Hepatocyte (in vitro differentiated cells): ENCODE measurements at regions not wholly inside any gene's neighbourhood (a gene's known extent, or its start where the extent isn't known, plus 50 kb on each side); places are given as distances from the start of the nearest gene placed in this dataset.

Experiments
- DNase-seq: peaks from one replicate; pipeline ENCODE4 v3.0.0-alpha.2; 2016; ENCODE audit warnings: low spot score
- H2AFZ ChIP-seq: fragments of 200-600 bp; sonication (generic); 2 replicates; pipeline ENCODE4 v1.6.0; 2016; ENCODE audit warnings: antibody characterized with exemption, mild to moderate bottlenecking
- H3K27ac ChIP-seq: fragments of 200-600 bp; sonication (generic); 2 replicates; pipeline ENCODE4 v1.5.1; 2016; ENCODE audit warnings: mild to moderate bottlenecking
- H3K27me3 ChIP-seq: fragments of 200-600 bp; sonication (generic); 2 replicates; pipeline ENCODE4 v1.6.1; 2016
- H3K36me3 ChIP-seq: fragments of 200-600 bp; sonication (generic); replicated peaks from 2 replicates; pipeline ENCODE4 v1.5.1; 2016; ENCODE audit warnings: low read depth; ENCODE audit not compliant: insufficient read depth
- H3K4me1 ChIP-seq: fragments of 200-600 bp; sonication (generic); 2 replicates; pipeline ENCODE4 v1.5.1; 2016; ENCODE audit warnings: mild to moderate bottlenecking, moderate library complexity; ENCODE audit not compliant: insufficient read depth
- H3K4me2 ChIP-seq: fragments of 200-600 bp; sonication (generic); 2 replicates; pipeline ENCODE4 v1.6.0; 2016
- H3K4me3 ChIP-seq: fragments of 200-600 bp; sonication (generic); 2 replicates; pipeline ENCODE4 v1.5.1; 2016; ENCODE audit warnings: mild to moderate bottlenecking
- H3K79me2 ChIP-seq: fragments of 200-600 bp; sonication (generic); 2 replicates; pipeline ENCODE4 v1.6.0; 2017; ENCODE audit warnings: mild to moderate bottlenecking
- H3K9me2 ChIP-seq: fragments of 200-600 bp; sonication (generic); replicated peaks from 2 replicates; pipeline ENCODE4 v1.6.0; 2017; ENCODE audit warnings: mild to moderate bottlenecking; ENCODE audit not compliant: insufficient read depth
- H3K9me3 ChIP-seq: fragments of 200-600 bp; sonication (generic); 2 replicates; pipeline ENCODE4 v1.5.1; 2016; ENCODE audit warnings: low read depth, mild to moderate bottlenecking
- H4K20me1 ChIP-seq: fragments of 200-600 bp; sonication (generic); 2 replicates; pipeline ENCODE4 v1.6.0; 2016; ENCODE audit warnings: mild to moderate bottlenecking; ENCODE audit not compliant: insufficient read depth, poor library complexity, severe bottlenecking
- CTCF ChIP-seq: fragments of 200-600 bp; sonication (generic); IDR thresholded peaks from 2 replicates; pipeline ENCODE4 v1.5.1; 2016; ENCODE audit warnings: antibody characterized with exemption, mild to moderate bottlenecking; ENCODE audit not compliant: poor library complexity
- EZH2 ChIP-seq: fragments of 200-600 bp; sonication (generic); IDR thresholded peaks from 2 replicates; pipeline ENCODE4 v1.6.1; 2016; ENCODE audit warnings: antibody characterized with exemption, mild to moderate bottlenecking, borderline replicate concordance
- EZH2phosphoT487 ChIP-seq: fragments of 200-600 bp; sonication (generic); IDR thresholded peaks from one replicate; pipeline ENCODE4 v1.6.1; 2018; ENCODE audit warnings: antibody characterized with exemption, mild to moderate bottlenecking, low read depth, moderate library complexity; ENCODE audit not compliant: unreplicated experiment, severe bottlenecking
- WGBS: methylation state at CpG from one replicate; pipeline ENCODE4 v1.1.6; 2016; ENCODE audit warnings: low lambda C conversion rate; ENCODE audit errors: missing lambda C conversion rate; 5-methylcytosine and 5-hydroxymethylcytosine counted together

GRCh38 chr22:49689858-49690257 lies 137.8 kb downstream of the BRD1 start:
- H3K4me3 ChIP-seq, result no peak overlapping the region
- no peak overlapping the region for H3K27ac ChIP-seq
- H3K79me2 ChIP-seq, result no peaks in the 10 kb centered on the region
- H3K4me1 ChIP-seq, result no peaks in the 10 kb centered on the region
- H3K4me2 ChIP-seq, result no peak overlapping the region
- H3K9me2 ChIP-seq, result no peaks in the 10 kb centered on the region
- H3K9me3 ChIP-seq, result no peaks in the 10 kb centered on the region
- H3K36me3 ChIP-seq, result no peaks in the 10 kb centered on the region
- H4K20me1 ChIP-seq, result no peaks in the 10 kb centered on the region
- TF ChIP-seq EZH2phosphoT487, result no peak
- no peak for TF ChIP-seq CTCF
- no peak for TF ChIP-seq EZH2
- no peak overlapping the region for H2AFZ ChIP-seq
- H3K27me3 ChIP-seq, result no peaks in the 10 kb centered on the region
- no peak for DNase-seq
- 74% methylated on average over 11 of the region's 11 CpGs for WGBS

- Histone ChIP-seq H3K4me2 (no peak overlapping the region), H3K79me2 (no peaks in the 10 kb centered on the region), H3K9me2 (no peaks in the 10 kb centered on the region), H2AFZ (no peak overlapping the region), H3K27me3 (no peaks in the 10 kb centered on the region), H3K36me3 (no peaks in the 10 kb centered on the region), H3K27ac (no peak overlapping the region), H4K20me1 (no peaks in the 10 kb centered on the region), H3K4me3 (no peak overlapping the region), H3K4me1 (no peaks in the 10 kb centered on the region), H3K9me3 (no peaks in the 10 kb centered on the region)
- no peak for DNase-seq
- no peak for TF ChIP-seq CTCF
- WGBS, result 86% methylated on average over 5 of the region's 5 CpGs
Measured at GRCh38 chr22:49689255-49689770, 138.4 kb downstream of the BRD1 start.

- Histone ChIP-seq H3K27ac (no peak overlapping the region), H3K4me1 (no peaks in the 10 kb centered on the region), H3K9me3 (no peaks in the 10 kb centered on the region), H3K27me3 (peaks cover 4% of the 10 kb centered on the region), H4K20me1 (no peaks in the 10 kb centered on the region), H3K79me2 (no peaks in the 10 kb centered on the region), H3K4me3 (no peak overlapping the region), H3K4me2 (no peak overlapping the region), H3K36me3 (no peaks in the 10 kb centered on the region), H3K9me2 (no peaks in the 10 kb centered on the region), H2AFZ (no peak overlapping the region)
- TF ChIP-seq EZH2, result no peak
- no peak for TF ChIP-seq EZH2phosphoT487
- TF ChIP-seq CTCF, result no peak
- DNase-seq, result no peak
- WGBS, result 82% methylated on average over 20 of the region's 20 CpGs
Measured at GRCh38 chr22:49688516-49689254, 139.0 kb downstream of the BRD1 start.
